OCI-LY7 (cell line): ENCODE measurements at regions not wholly inside any gene's neighbourhood (a gene's known extent, or its start where the extent isn't known, plus 50 kb on each side); places are given as distances from the start of the nearest gene placed in this dataset.
A peak's percentile ranks its signal among the peaks of the same experiment; 100 is the strongest.

Experiments
- BruUV-seq: library from RNA; stranded (reverse); fragments of 400-500 nt; replicated peaks from 2 replicates; lab custom pipeline; 2021; lab: Mats Ljungman, UMichigan
- CTCF ChIA-PET: fragments of 300-600 bp; sonication (Branson Sonifier 250); formaldehyde crosslinking; loops from one replicate; lab custom pipeline; 2022; ENCODE audit warnings: antibody characterized with exemption; ENCODE audit not compliant: unreplicated experiment; lab: Charles Lee
- POLR2A ChIA-PET: fragments of 300-600 bp; sonication (Branson Sonifier 250); formaldehyde crosslinking; loops from one replicate; lab custom pipeline; 2022; ENCODE audit warnings: antibody characterized with exemption; lab: Charles Lee
- DNase-seq: peaks from one replicate; pipeline ENCODE4 v3.0.0-alpha.2; 2015; ENCODE audit warnings: low spot score
- H2AFZ ChIP-seq: fragments of 200-600 bp; sonication (generic), shearing (Covaris generic); 2 replicates; pipeline ENCODE4 v1.6.1; 2014; ENCODE audit warnings: mild to moderate bottlenecking, antibody characterized with exemption, low read length, moderate library complexity
- H3K27ac ChIP-seq: fragments of 200-600 bp; sonication (generic); 2 replicates; pipeline ENCODE4 v1.5.1; 2014; ENCODE audit warnings: mixed run types, low read depth, mild to moderate bottlenecking, moderate library complexity, low read length, inconsistent platforms; ENCODE audit not compliant: poor library complexity, severe bottlenecking
- H3K36me3 ChIP-seq: fragments of 200-600 bp; sonication (generic); 2 replicates; pipeline ENCODE4 v1.6.1; 2014; ENCODE audit warnings: mild to moderate bottlenecking, antibody characterized with exemption, low read length, moderate library complexity, mixed read lengths; ENCODE audit not compliant: insufficient read depth
- H3K4me1 ChIP-seq: fragments of 200-600 bp; sonication (generic); 2 replicates; pipeline ENCODE4 v1.5.1; 2014; ENCODE audit warnings: mild to moderate bottlenecking, low read length; ENCODE audit not compliant: insufficient read depth, poor library complexity, severe bottlenecking
- H3K4me2 ChIP-seq: fragments of 200-600 bp; sonication (generic); 2 replicates; pipeline ENCODE4 v1.6.1; 2014; ENCODE audit warnings: mild to moderate bottlenecking, low read length
- H3K4me3 ChIP-seq: fragments of 200-600 bp; sonication (generic); 2 replicates; pipeline ENCODE4 v1.5.1; 2014; ENCODE audit warnings: mild to moderate bottlenecking, low read depth, low read length; ENCODE audit not compliant: poor library complexity, severe bottlenecking
- H3K79me2 ChIP-seq: fragments of 200-600 bp; sonication (generic); 2 replicates; pipeline ENCODE4 v1.6.1; 2016; ENCODE audit warnings: low read depth, mild to moderate bottlenecking, low read length, moderate library complexity, mixed read lengths; ENCODE audit not compliant: insufficient read depth
- H3K9me2 ChIP-seq: fragments of 200-600 bp; sonication (generic); 2 replicates; pipeline ENCODE4 v1.6.1; 2016; ENCODE audit warnings: mild to moderate bottlenecking, low read length, mixed read lengths; ENCODE audit not compliant: insufficient read depth
- H3K9me3 ChIP-seq: fragments of 200-600 bp; sonication (generic); 2 replicates; pipeline ENCODE4 v1.6.1; 2014; ENCODE audit warnings: mild to moderate bottlenecking, mixed run types, low read length, mixed read lengths
- H4K20me1 ChIP-seq: fragments of 200-600 bp; sonication (generic); 2 replicates; pipeline ENCODE4 v1.6.1; 2014; ENCODE audit warnings: mild to moderate bottlenecking, antibody characterized with exemption, low read length, moderate library complexity, mixed read lengths; ENCODE audit not compliant: insufficient read depth
- CTCF ChIP-seq: fragments of 200-600 bp; sonication (generic); conservative IDR thresholded peaks from 2 replicates; pipeline ENCODE4 v1.5.1; 2014; ENCODE audit warnings: mild to moderate bottlenecking, antibody characterized with exemption, low read length, moderate library complexity, mixed read lengths
- EZH2phosphoT487 ChIP-seq: fragments of 200-600 bp; sonication (generic); IDR thresholded peaks from 2 replicates; pipeline ENCODE4 v1.6.1; 2018; ENCODE audit warnings: low read depth, borderline replicate concordance, mild to moderate bottlenecking, mixed run types, antibody characterized with exemption, low read length, moderate library complexity, mixed read lengths
- intact Hi-C: fragments of 100-400 bp; cut with micrococcal nuclease; formaldehyde crosslinking; loops from one replicate; pipeline ENCODE4 v1.10.0; 2022; ENCODE audit not compliant: unreplicated experiment

- no peak overlapping the region for H3K4me2 ChIP-seq
- no peaks in the 10 kb centered on the region for H3K36me3 ChIP-seq
- H3K79me2 ChIP-seq = no peaks in the 10 kb centered on the region
- no peaks in the 10 kb centered on the region for H4K20me1 ChIP-seq
- DNase-seq = peak; percentile 2
- TF ChIP-seq CTCF (no peak), EZH2phosphoT487 (no peak)
- no peaks in the 10 kb centered on the region for H3K9me2 ChIP-seq
- no peak overlapping the region for H2AFZ ChIP-seq
- no peaks in the 10 kb centered on the region for H3K9me3 ChIP-seq
- intact Hi-C loops = no loop called here
- ChIA-PET POLR2A (no interaction called here), CTCF (interaction anchor here (0.5 kb wide), 1 partner anchor 52 kb away, joined by 3 read pairs; no protein-coding TSS in a partner anchor)
- peaks cover 3% of the 10 kb centered on the region for H3K4me1 ChIP-seq
- H3K4me3 ChIP-seq = no peak overlapping the region
- no peak overlapping the region for H3K27ac ChIP-seq
- no TSS peak for BruUV-seq
Measured at GRCh38 chr9:84137968-84138367, 157.4 kb downstream of the RMI1 start.

- TF ChIP-seq EZH2phosphoT487 (no peak), CTCF (no peak)
- intact Hi-C loops = no loop called here
- CTCF ChIA-PET = no interaction called here
Measured at GRCh38 chr9:84138541-84138940, 157.9 kb downstream of the RMI1 start.

GRCh38 chr9:84139296-84140070 is 158.9 kb downstream of the RMI1 start:
- Histone ChIP-seq H3K79me2 (no peaks in the 10 kb centered on the region), H4K20me1 (no peaks in the 10 kb centered on the region), H3K4me3 (no peak overlapping the region), H3K9me2 (no peaks in the 10 kb centered on the region), H3K9me3 (no peaks in the 10 kb centered on the region), H3K36me3 (no peaks in the 10 kb centered on the region), H3K4me2 (no peak overlapping the region), H2AFZ (no peak overlapping the region), H3K4me1 (peaks cover 3% of the 10 kb centered on the region), H3K27ac (no peak overlapping the region)
- intact Hi-C loops = no loop called here
- TF ChIP-seq EZH2phosphoT487 = no peak
- no peak for TF ChIP-seq CTCF
- BruUV-seq = no TSS peak
- POLR2A ChIA-PET = interaction anchor here (1.0 kb wide), 1 partner anchor 12 kb away, joined by 3 read pairs; no protein-coding TSS in a partner anchor
- CTCF ChIA-PET = no interaction called here
- DNase-seq = peak; percentile 21

More at GRCh38 chr9:84138541-84138940, 157.9 kb downstream of the RMI1 start:
- no peaks in the 10 kb centered on the region for H4K20me1 ChIP-seq
- no peak for DNase-seq
- H3K36me3 ChIP-seq = no peaks in the 10 kb centered on the region
- no peaks in the 10 kb centered on the region for H3K9me2 ChIP-seq
- H3K79me2 ChIP-seq = no peaks in the 10 kb centered on the region
- no peak overlapping the region for H3K4me2 ChIP-seq
- POLR2A ChIA-PET = no interaction called here
- H3K27ac ChIP-seq = no peak overlapping the region
- H3K4me1 ChIP-seq = peaks cover 3% of the 10 kb centered on the region
- H2AFZ ChIP-seq = no peak overlapping the region
- no TSS peak for BruUV-seq
- H3K4me3 ChIP-seq = no peak overlapping the region
- H3K9me3 ChIP-seq = no peaks in the 10 kb centered on the region
